CD14-positive monocyte (primary cell): ENCODE measurements at regions not wholly inside any gene's neighbourhood (a gene's known extent, or its start where the extent isn't known, plus 50 kb on each side); places are given as distances from the start of the nearest gene placed in this dataset.
A peak's percentile ranks its signal among the peaks of the same experiment; 100 is the strongest.

Source experiments
- DNase-seq, 3 donors: peaks; one replicate each; pipeline ENCODE4 v3.0.0-alpha.2; 2011 to 2022
- H2AFZ ChIP-seq: 2 replicates; pipeline ENCODE4 v1.6.0; 2012; ENCODE audit warnings: mild to moderate bottlenecking, low read depth, low read length, inconsistent platforms; ENCODE audit not compliant: insufficient read depth, poor library complexity, severe bottlenecking
- H3K27ac ChIP-seq, 2 donors: 1 replicate in 1 of 2; 2 replicates in 1 of 2; pipeline ENCODE4 v1.5.1; 2012 to 2013; ENCODE audit warnings: low read length in 2 of 2, control low read depth in 1 of 2, inconsistent platforms in 1 of 2, low read depth in 1 of 2, mild to moderate bottlenecking in 1 of 2
- H3K27me3 ChIP-seq, 2 donors: one replicate each; pipeline versions ENCODE4 v1.6.0 to v1.6.1; 2011 to 2013; ENCODE audit warnings: low read length in 2 of 2; ENCODE audit not compliant: control insufficient read depth in 2 of 2, insufficient read depth in 2 of 2
- H3K36me3 ChIP-seq, 2 donors: replicated peaks in 1 of 2; 1 replicate in 1 of 2; 2 replicates in 1 of 2; pipeline versions ENCODE4 v1.5.1 to v1.6.1; 2012 to 2013; ENCODE audit warnings: low read length in 2 of 2, control low read depth in 1 of 2, inconsistent platforms in 1 of 2, mild to moderate bottlenecking in 1 of 2; ENCODE audit not compliant: insufficient read depth in 2 of 2, control insufficient read depth in 1 of 2
- H3K4me1 ChIP-seq, 2 donors: 1 replicate in 1 of 2; 2 replicates in 1 of 2; pipeline versions ENCODE4 v1.5.1 to v1.6.1; 2012 to 2013; ENCODE audit warnings: low read length in 2 of 2, control low read depth in 1 of 2, inconsistent platforms in 1 of 2, mild to moderate bottlenecking in 1 of 2, moderate library complexity in 1 of 2; ENCODE audit not compliant: insufficient read depth in 2 of 2, control insufficient read depth in 1 of 2
- H3K4me2 ChIP-seq: replicated peaks from 2 replicates; pipeline ENCODE3; 2012; ENCODE audit warnings: low read length, moderate library complexity, mild to moderate bottlenecking; ENCODE audit not compliant: poor library complexity, severe bottlenecking; ENCODE audit errors: extremely low read depth
- H3K4me3 ChIP-seq, 3 experiments: fragments of 200-600 bp in 1 of 3; sonication (generic) in 1 of 3; replicated peaks in 1 of 3; 1 replicate in 2 of 3; 2 replicates in 1 of 3; pipeline ENCODE4 v1.5.1; 2011 to 2013; ENCODE audit warnings: low read length in 3 of 3, mild to moderate bottlenecking in 3 of 3, control low read depth in 2 of 3, low read depth in 2 of 3, inconsistent platforms in 1 of 3, moderate library complexity in 1 of 3
- H3K79me2 ChIP-seq: 2 replicates; pipeline ENCODE4 v1.6.0; 2012; ENCODE audit warnings: mild to moderate bottlenecking, control low read depth, inconsistent platforms, low read length, moderate library complexity; ENCODE audit not compliant: insufficient read depth
- H3K9ac ChIP-seq: 2 replicates; pipeline ENCODE4 v1.6.0; 2017; ENCODE audit warnings: low read length, mild to moderate bottlenecking; ENCODE audit not compliant: insufficient read depth, poor library complexity, severe bottlenecking
- H3K9me3 ChIP-seq, 2 donors: replicated peaks in 1 of 2; 1 replicate in 1 of 2; 2 replicates in 1 of 2; pipeline versions ENCODE4 v1.5.1 to v1.6.1; 2012 to 2013; ENCODE audit warnings: low read length in 2 of 2, control low read depth in 1 of 2; ENCODE audit not compliant: control insufficient read depth in 1 of 2, insufficient read depth in 1 of 2
- H4K20me1 ChIP-seq: 2 replicates; pipeline ENCODE4 v1.6.0; 2012; ENCODE audit warnings: mild to moderate bottlenecking, low read length, control low read depth, moderate library complexity; ENCODE audit not compliant: insufficient read depth
- H3K27ac Mint-ChIP-seq, 7 donors: one replicate each; pipeline ENCODE4 v1.8.0; 2020; ENCODE audit warnings: mild to moderate bottlenecking in 7 of 7, mixed read lengths in 7 of 7, moderate library complexity in 6 of 7, inconsistent platforms in 2 of 7
- H3K27me3 Mint-ChIP-seq, 3 donors: one replicate each; pipeline ENCODE4 v1.8.0; 2021 to 2022; ENCODE audit warnings: low read depth in 3 of 3, mild to moderate bottlenecking in 3 of 3, mixed read lengths in 3 of 3, moderate library complexity in 3 of 3, inconsistent platforms in 1 of 3
- H3K36me3 Mint-ChIP-seq, 2 donors: one replicate each; pipeline ENCODE4 v1.8.0; 2020; ENCODE audit warnings: mixed read lengths in 2 of 2, inconsistent platforms in 1 of 2, mild to moderate bottlenecking in 1 of 2
- H3K4me1 Mint-ChIP-seq: one replicate; pipeline ENCODE4 v1.8.0; 2020; ENCODE audit warnings: mild to moderate bottlenecking, mixed read lengths
- H3K4me3 Mint-ChIP-seq, 2 donors: one replicate each; pipeline ENCODE4 v1.8.0; 2020; ENCODE audit warnings: mild to moderate bottlenecking in 2 of 2, mixed read lengths in 2 of 2, moderate library complexity in 1 of 2
- H3K9me3 Mint-ChIP-seq, 7 donors: one replicate each; pipeline ENCODE4 v1.8.0; 2020 to 2022; ENCODE audit warnings: mixed read lengths in 7 of 7, mild to moderate bottlenecking in 6 of 7, moderate library complexity in 6 of 7, inconsistent platforms in 2 of 7
- CTCF ChIP-seq: fragments of 200-600 bp; IDR thresholded peaks from one replicate; pipeline ENCODE4 v1.8.0; 2022; ENCODE audit warnings: antibody characterized with exemption, mild to moderate bottlenecking
- WGBS: methylation state at CpG from one replicate; pipeline ENCODE4 v1.1.5; 2013; ENCODE audit warnings: missing lambda C conversion rate; ENCODE audit not compliant: insufficient coverage; 5-methylcytosine and 5-hydroxymethylcytosine counted together
- intact Hi-C, 2 donors: fragments of 100-400 bp; cut with micrococcal nuclease; formaldehyde crosslinking; loops; one replicate each; pipeline versions ENCODE4 v1.15.0 to v1.15.1; 2023

DNA sequence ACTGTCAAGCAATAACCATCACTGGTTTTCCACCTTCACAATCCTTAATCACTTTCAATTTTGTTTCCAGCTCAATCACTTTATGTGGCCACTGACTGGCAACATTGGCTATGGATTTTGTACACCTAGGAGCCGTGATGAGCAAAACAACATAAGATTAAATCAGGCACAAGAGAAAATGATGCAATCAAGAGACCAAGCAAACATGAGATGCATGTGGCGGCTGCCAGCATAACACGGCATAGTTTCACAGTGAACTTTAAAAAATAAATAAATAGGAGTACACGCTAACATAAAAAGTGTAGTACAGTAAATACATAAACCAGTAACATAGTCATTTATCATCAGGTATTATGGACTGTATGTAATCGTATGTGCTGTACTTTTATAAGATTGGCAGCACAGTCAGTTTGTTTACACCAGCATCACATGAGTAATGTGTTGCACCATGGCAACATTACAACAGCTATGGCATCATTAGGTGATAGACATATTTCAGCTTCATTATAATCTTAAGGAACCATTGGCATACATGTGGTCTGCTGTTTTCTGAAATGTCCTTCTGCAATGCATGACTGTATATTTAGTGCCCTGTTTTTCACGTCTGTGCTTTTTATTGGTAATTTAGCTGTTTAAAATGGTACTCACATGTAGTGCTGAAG, 83.3 kb upstream of the PRDM11 start:
- H3K27ac ChIP-seq: no peak overlapping the region
- no peak overlapping the region for H3K4me3 Mint-ChIP-seq
- no peak for TF ChIP-seq CTCF
- peaks cover 9 to 21% (median 13%) of the 10 kb centered on the region in 7 donors for H3K9me3 Mint-ChIP-seq
- H3K4me3 ChIP-seq: no peak overlapping the region
- H3K27me3 ChIP-seq: no peaks in the 10 kb centered on the region
- peak; percentile 26 to 42 (median 32) for DNase-seq
- H3K9ac ChIP-seq: no peak overlapping the region
- H3K36me3 ChIP-seq: no peaks in the 10 kb centered on the region
- no peaks in the 10 kb centered on the region for H3K79me2 ChIP-seq
- H3K27ac Mint-ChIP-seq: peak overlapping the region in 1 of 7 donors; percentile 38
- H3K27me3 Mint-ChIP-seq: peaks cover 0 to 6% (median 2%) of the 10 kb centered on the region in 3 donors
- H3K9me3 ChIP-seq: peaks cover 9 to 10% of the 10 kb centered on the region in 2 donors
- H3K36me3 Mint-ChIP-seq: peaks cover 0 to 1% of the 10 kb centered on the region in 2 donors
- H3K4me1 ChIP-seq: peaks cover 17 to 26% of the 10 kb centered on the region in 2 donors
- 63% methylated on average over 2 of the region's 6 CpGs for WGBS
- no peak overlapping the region for H2AFZ ChIP-seq
- no peak overlapping the region for H3K4me2 ChIP-seq
- no peaks in the 10 kb centered on the region for H4K20me1 ChIP-seq
- H3K4me1 Mint-ChIP-seq: peaks cover 27% of the 10 kb centered on the region
- intact Hi-C loops: no loop called here

GRCh38 chr11:45063669-45064068, 82.8 kb upstream of the PRDM11 start:
- no peak for DNase-seq
- Histone ChIP-seq H3K9me3 (peaks cover 9 to 10% of the 10 kb centered on the region in 2 donors), H2AFZ (no peak overlapping the region), H3K79me2 (no peaks in the 10 kb centered on the region), H3K27ac (no peak overlapping the region), H3K27me3 (no peaks in the 10 kb centered on the region), H3K4me1 (peaks cover 11 to 20% of the 10 kb centered on the region in 2 donors), H3K4me3 (no peak overlapping the region), H3K4me2 (no peak overlapping the region), H3K36me3 (no peaks in the 10 kb centered on the region), H3K9ac (no peak overlapping the region), H4K20me1 (no peaks in the 10 kb centered on the region)
- Mint-ChIP-seq H3K4me1 (peaks cover 21% of the 10 kb centered on the region), H3K27ac (peak overlapping the region in 1 of 7 donors; percentile 38), H3K27me3 (peaks cover 2 to 6% (median 3%) of the 10 kb centered on the region in 3 donors), H3K4me3 (no peak overlapping the region), H3K9me3 (peaks cover 9 to 21% (median 13%) of the 10 kb centered on the region in 7 donors), H3K36me3 (peaks cover 0 to 1% of the 10 kb centered on the region in 2 donors)
- no peak for TF ChIP-seq CTCF
- intact Hi-C loops: no loop called here
- no CpG with 5 or more reads among the region's 1 CpG for WGBS
